HG02571 (cell line): ENCODE measurements at regions not wholly inside any gene's neighbourhood (a gene's known extent, or its start where the extent isn't known, plus 50 kb on each side); places are given as distances from the start of the nearest gene placed in this dataset.
A peak's percentile ranks its signal among the peaks of the same experiment; 100 is the strongest.
"Not testable (repeated sequence)": the region's sequence is repeated elsewhere in the genome, so short reads cannot be mapped to it uniquely, and the experiment has no call there.

Experiments
- ATAC-seq: cut with Tn5 transposase; IDR thresholded peaks from one replicate; pipeline ENCODE4 v1.9.1; 2021; ENCODE audit warnings: mild to moderate bottlenecking, moderate library complexity; ENCODE audit not compliant: unreplicated experiment

GRCh38 chr11:10973416-10973815 is 115.6 kb upstream of the ZBED5 start:
- no peak for ATAC-seq

GRCh38 chr11:10970926-10971325 is 113.1 kb upstream of the ZBED5 start:
- no peak for ATAC-seq

- no peak for ATAC-seq
Measured at GRCh38 chr11:10969387-10969786, 111.5 kb upstream of the ZBED5 start.

GRCh38 chr11:10956884-10957283 is 99.0 kb upstream of the ZBED5 start:
- ATAC-seq, result not testable (repeated sequence)

- no peak for ATAC-seq
Measured at GRCh38 chr11:10955616-10956015, 97.8 kb upstream of the ZBED5 start.

- ATAC-seq, result no peak
Measured at GRCh38 chr11:10954184-10954583, 96.3 kb upstream of the ZBED5 start.

- no peak for ATAC-seq
Measured at GRCh38 chr11:10952872-10953271, 95.0 kb upstream of the ZBED5 start.

- not testable (repeated sequence) for ATAC-seq
Measured at GRCh38 chr11:10947935-10948334, 90.1 kb upstream of the ZBED5 start.

GRCh38 chr11:10946072-10946471 is 88.2 kb upstream of the ZBED5 start:
- ATAC-seq, result no peak

GRCh38 chr11:10945196-10945595 is 87.3 kb upstream of the ZBED5 start:
- ATAC-seq, result no peak

GRCh38 chr11:10943968-10944367 is 86.1 kb upstream of the ZBED5 start:
- ATAC-seq, result no peak

- no peak for ATAC-seq
Measured at GRCh38 chr11:10942620-10943019, 84.8 kb upstream of the ZBED5 start.

- ATAC-seq, result no peak
Measured at GRCh38 chr11:10941871-10942270, 84.0 kb upstream of the ZBED5 start.

- no peak for ATAC-seq
Measured at GRCh38 chr11:10941414-10941813, 83.6 kb upstream of the ZBED5 start.

- no peak for ATAC-seq
Measured at GRCh38 chr11:10938650-10939387, 81.0 kb upstream of the ZBED5 start.

- ATAC-seq, result no peak
Measured at GRCh38 chr11:10938231-10938630, 80.4 kb upstream of the ZBED5 start.

- no peak for ATAC-seq
Measured at GRCh38 chr11:10937385-10937771, 79.5 kb upstream of the ZBED5 start.

- no peak for ATAC-seq
Measured at GRCh38 chr11:10936626-10937384, 79.0 kb upstream of the ZBED5 start.

- no peak for ATAC-seq
Measured at GRCh38 chr11:10935015-10935559, 77.2 kb upstream of the ZBED5 start.

GRCh38 chr11:10934293-10934860 is 76.5 kb upstream of the ZBED5 start:
- ATAC-seq, result no peak

GRCh38 chr11:10933455-10934292 is 75.8 kb upstream of the ZBED5 start:
- peak; percentile 74 for ATAC-seq
